H1 (cell line): ENCODE measurements at regions not wholly inside any gene's neighbourhood (a gene's known extent, or its start where the extent isn't known, plus 50 kb on each side); places are given as distances from the start of the nearest gene placed in this dataset.
"Not testable (repeated sequence)": the region's sequence is repeated elsewhere in the genome, so short reads cannot be mapped to it uniquely, and the experiment has no call there.

ENCODE experiments used
- CTCF ChIA-PET: fragments of 300-600 bp; sonication (Branson Sonifier 250); formaldehyde crosslinking; loops from one replicate; lab custom pipeline; 2021; ENCODE audit not compliant: partially characterized antibody; lab: Charles Lee
- POLR2A ChIA-PET: fragments of 300-600 bp; sonication (Branson Sonifier 250); formaldehyde crosslinking; loops from one replicate; lab custom pipeline; 2021; ENCODE audit warnings: inconsistent platforms; ENCODE audit not compliant: partially characterized antibody; lab: Charles Lee
- DNase-seq, 2 experiments: peaks; one replicate each; pipeline versions ENCODE4 v3.0.0 to v3.0.0-alpha.2; 2010 to 2022; ENCODE audit warnings: low spot score in 2 of 2, low read depth in 1 of 2, mixed read lengths in 1 of 2
- FAIRE-seq: peaks from 2 replicates; lab custom pipeline; 2011; peaks lifted over from hg19 to GRCh38; lab: Jason Lieb, UNC
- H2AFZ ChIP-seq: 2 replicates; pipeline ENCODE4 v1.8.1; 2012; ENCODE audit warnings: low read length, inconsistent platforms
- H2AK5ac ChIP-seq: 2 replicates; pipeline ENCODE4 v1.6.1; 2013; ENCODE audit warnings: low read depth, low read length
- H2BK120ac ChIP-seq: replicated peaks from 2 replicates; pipeline ENCODE3; 2013; ENCODE audit warnings: low read depth, low read length, inconsistent platforms
- H2BK12ac ChIP-seq: 2 replicates; pipeline ENCODE4 v1.6.1; 2013; ENCODE audit warnings: low read depth, low read length
- H2BK15ac ChIP-seq: 2 replicates; pipeline ENCODE4 v1.6.1; 2013; ENCODE audit warnings: low read length
- H2BK20ac ChIP-seq: 2 replicates; pipeline ENCODE4 v1.6.1; 2013; ENCODE audit warnings: low read length
- H2BK5ac ChIP-seq: 2 replicates; pipeline ENCODE4 v1.6.1; 2013; ENCODE audit warnings: low read depth, low read length
- H3K14ac ChIP-seq: 2 replicates; pipeline ENCODE4 v1.6.1; 2013; ENCODE audit warnings: inconsistent platforms; ENCODE audit not compliant: insufficient read length
- H3K18ac ChIP-seq: 2 replicates; pipeline ENCODE4 v1.6.1; 2013; ENCODE audit warnings: low read length; ENCODE audit errors: extremely low read depth
- H3K23ac ChIP-seq: 2 replicates; pipeline ENCODE4 v1.6.1; 2013; ENCODE audit warnings: inconsistent platforms; ENCODE audit not compliant: insufficient read length
- H3K23me2 ChIP-seq: 2 replicates; pipeline ENCODE4 v1.6.1; 2013; ENCODE audit warnings: low read depth, low read length
- H3K27ac ChIP-seq: 2 replicates; pipeline ENCODE4 v1.6.1; 2011; ENCODE audit warnings: low read depth, low read length, inconsistent platforms
- H3K27me3 ChIP-seq, 4 experiments: replicated peaks in 1 of 4; 1 replicate in 1 of 4; 2 replicates in 3 of 4; pipeline versions ENCODE4 v1.6.1 to v1.8.1; 2011 to 2013; ENCODE audit warnings: low read length in 3 of 4, mild to moderate bottlenecking in 3 of 4, inconsistent platforms in 2 of 4, mixed read lengths in 2 of 4, moderate library complexity in 1 of 4; ENCODE audit not compliant: control insufficient read depth in 3 of 4, insufficient read depth in 3 of 4; ENCODE audit errors: extremely low read depth in 1 of 4
- H3K36me3 ChIP-seq, 4 experiments: 2 replicates each; pipeline versions ENCODE4 v1.6.1 to v1.8.1; 2011 to 2013; ENCODE audit warnings: mild to moderate bottlenecking in 4 of 4, low read length in 3 of 4, moderate library complexity in 2 of 4, control low read depth in 1 of 4, inconsistent platforms in 1 of 4; ENCODE audit not compliant: insufficient read depth in 4 of 4, control insufficient read depth in 2 of 4
- H3K4ac ChIP-seq: replicated peaks from 2 replicates; pipeline ENCODE3; 2013; ENCODE audit warnings: low read length, low read depth, mixed read lengths, inconsistent platforms; ENCODE audit not compliant: insufficient read length
- H3K4me1 ChIP-seq, 4 experiments: replicated peaks in 1 of 4; 1 replicate in 1 of 4; 2 replicates in 3 of 4; pipeline versions ENCODE4 v1.6.1 to v1.8.1; 2011 to 2013; ENCODE audit warnings: low read length in 3 of 4, inconsistent platforms in 2 of 4, mixed read lengths in 1 of 4; ENCODE audit not compliant: insufficient read depth in 4 of 4, control insufficient read depth in 3 of 4
- H3K4me2 ChIP-seq, 2 experiments: 2 replicates each; pipeline versions ENCODE4 v1.6.1 to v1.8.1; 2011 to 2013; ENCODE audit warnings: low read depth in 2 of 2, low read length in 2 of 2, control low read depth in 1 of 2, inconsistent platforms in 1 of 2, mild to moderate bottlenecking in 1 of 2; ENCODE audit not compliant: insufficient read depth in 1 of 2
- H3K4me3 ChIP-seq, 4 experiments: fragments of 200-600, 300-600 bp in 1 of 4; sonication (generic), shearing (Covaris generic), sonication (Bioruptor Twin) in 1 of 4; 2 replicates each; pipeline versions ENCODE4 v1.5.1 to v1.8.1; 2011 to 2016; ENCODE audit warnings: low read length in 4 of 4, low read depth in 3 of 4, control low read depth in 2 of 4, inconsistent platforms in 2 of 4, mild to moderate bottlenecking in 2 of 4, mixed read lengths in 1 of 4, moderate library complexity in 1 of 4; ENCODE audit not compliant: insufficient read depth in 2 of 4; ENCODE audit errors: extremely low read depth in 1 of 4
- H3K56ac ChIP-seq: replicated peaks from 2 replicates; pipeline ENCODE3; 2013; ENCODE audit warnings: low read depth, mild to moderate bottlenecking, mixed read lengths, low read length, inconsistent platforms; ENCODE audit not compliant: insufficient read length
- H3K79me1 ChIP-seq: 2 replicates; pipeline ENCODE4 v1.6.1; 2013; ENCODE audit warnings: low read depth, low read length, control low read depth
- H3K79me2 ChIP-seq, 2 experiments: 2 replicates each; pipeline versions ENCODE4 v1.6.1 to v1.8.1; 2012 to 2013; ENCODE audit warnings: low read length in 2 of 2, mild to moderate bottlenecking in 2 of 2, inconsistent platforms in 1 of 2; ENCODE audit not compliant: insufficient read depth in 2 of 2, control insufficient read depth in 1 of 2
- H3K9ac ChIP-seq, 4 experiments: replicated peaks in 1 of 4; 1 replicate in 1 of 4; 2 replicates in 3 of 4; pipeline versions ENCODE4 v1.6.1 to v1.8.1; 2011 to 2013; ENCODE audit warnings: low read depth in 3 of 4, low read length in 3 of 4, control low read depth in 2 of 4, mild to moderate bottlenecking in 2 of 4, moderate library complexity in 2 of 4, inconsistent platforms in 1 of 4; ENCODE audit errors: extremely low read depth in 1 of 4
- H3K9me3 ChIP-seq, 2 experiments: 2 replicates each; pipeline versions ENCODE4 v1.6.1 to v1.8.1; 2012 to 2013; ENCODE audit warnings: mild to moderate bottlenecking in 2 of 2, moderate library complexity in 2 of 2, control low read depth in 1 of 2, inconsistent platforms in 1 of 2, low read depth in 1 of 2, low read length in 1 of 2, mixed read lengths in 1 of 2; ENCODE audit not compliant: insufficient read depth in 2 of 2
- H4K20me1 ChIP-seq, 2 experiments: replicated peaks in 1 of 2; 2 replicates each; pipeline versions ENCODE3 to v1.8.1; 2011 to 2013; ENCODE audit warnings: inconsistent platforms in 2 of 2, low read length in 2 of 2, mild to moderate bottlenecking in 1 of 2; ENCODE audit not compliant: insufficient read depth in 2 of 2, control insufficient read depth in 1 of 2
- H4K5ac ChIP-seq: 2 replicates; pipeline ENCODE4 v1.6.1; 2013; ENCODE audit warnings: low read length, low read depth, mixed read lengths, inconsistent platforms; ENCODE audit not compliant: insufficient read length
- H4K8ac ChIP-seq: 2 replicates; pipeline ENCODE4 v1.8.0; 2013; ENCODE audit warnings: mild to moderate bottlenecking, moderate library complexity, low read length, inconsistent platforms; ENCODE audit not compliant: insufficient read depth; ENCODE audit errors: extremely low read depth
- H4K91ac ChIP-seq: replicated peaks from 2 replicates; pipeline ENCODE3; 2013; ENCODE audit warnings: low read length, mixed read lengths, inconsistent platforms; ENCODE audit not compliant: insufficient read length
- WGBS, 2 experiments: shearing (Covaris generic) in 1 of 2; methylation state at CpG; one replicate each; pipeline versions ENCODE4 v1.1.6 to v1.1.7; 2013 to 2015; ENCODE audit warnings: low lambda C conversion rate in 2 of 2, mixed read lengths in 2 of 2, inconsistent platforms in 1 of 2, low coverage in 1 of 2, missing lambda C conversion rate in 1 of 2; ENCODE audit not compliant: insufficient replicate concordance in 2 of 2, insufficient coverage in 1 of 2, insufficient read length in 1 of 2; ENCODE audit errors: extremely low coverage in 1 of 2, missing lambda C conversion rate in 1 of 2; 5-methylcytosine and 5-hydroxymethylcytosine counted together

GRCh38 chr18:5830902-5831301 lies 64.4 kb downstream of the TMEM200C start:
- H3K79me1 ChIP-seq, H2AFZ ChIP-seq, H4K5ac ChIP-seq, H4K8ac ChIP-seq, H2BK5ac ChIP-seq, H3K4ac ChIP-seq, H3K4me1 ChIP-seq, FAIRE-seq, H3K56ac ChIP-seq, H2BK15ac ChIP-seq, H2BK20ac ChIP-seq, CTCF ChIA-PET, H3K4me2 ChIP-seq, H3K36me3 ChIP-seq, DNase-seq, H3K18ac ChIP-seq, H3K79me2 ChIP-seq, H3K9me3 ChIP-seq, H3K27ac ChIP-seq, H3K9ac ChIP-seq, H4K91ac ChIP-seq, H3K23me2 ChIP-seq, H3K27me3 ChIP-seq, H3K4me3 ChIP-seq, H3K14ac ChIP-seq, H4K20me1 ChIP-seq, H2AK5ac ChIP-seq, H2BK12ac ChIP-seq, H3K23ac ChIP-seq, H2BK120ac ChIP-seq: not testable (repeated sequence)
- POLR2A ChIA-PET = interaction anchor here (1.0 kb wide), 1 partner anchor 28 kb away, joined by 5 read pairs; no protein-coding TSS in a partner anchor
- 100% methylated on average over 1 of the region's 1 CpG; no CpG with 5 or more reads in 1 of the 2 experiments for WGBS, 2 experiments
